RKO (cell line): ENCODE measurements at regions not wholly inside any gene's neighbourhood (a gene's known extent, or its start where the extent isn't known, plus 50 kb on each side); places are given as distances from the start of the nearest gene placed in this dataset.

Experiments used
- DNase-seq: peaks from one replicate; pipeline ENCODE4 v3.0.0-alpha.2; 2016; ENCODE audit warnings: low spot score

DNA sequence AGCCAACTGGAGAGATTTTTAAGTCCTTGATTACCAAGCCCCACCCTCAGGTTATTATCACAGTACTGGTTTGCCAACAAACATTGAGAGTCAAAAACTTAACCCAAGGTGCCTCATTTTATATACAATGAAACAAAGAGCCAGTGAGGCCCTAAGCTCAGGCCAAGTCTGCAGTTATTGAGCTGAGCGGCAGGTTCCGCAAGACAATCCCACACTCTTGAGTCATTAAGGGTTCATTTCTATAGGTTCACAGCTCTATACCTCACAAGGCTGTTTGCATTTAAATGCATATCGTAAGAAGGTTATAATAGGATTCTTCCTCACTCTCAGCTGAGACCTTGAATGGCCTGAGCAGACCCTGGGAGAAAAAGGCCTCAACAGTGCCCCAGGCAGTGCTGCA is 268.4 kb upstream of the RGPD4 start:
- DNase-seq: no peak

DNA sequence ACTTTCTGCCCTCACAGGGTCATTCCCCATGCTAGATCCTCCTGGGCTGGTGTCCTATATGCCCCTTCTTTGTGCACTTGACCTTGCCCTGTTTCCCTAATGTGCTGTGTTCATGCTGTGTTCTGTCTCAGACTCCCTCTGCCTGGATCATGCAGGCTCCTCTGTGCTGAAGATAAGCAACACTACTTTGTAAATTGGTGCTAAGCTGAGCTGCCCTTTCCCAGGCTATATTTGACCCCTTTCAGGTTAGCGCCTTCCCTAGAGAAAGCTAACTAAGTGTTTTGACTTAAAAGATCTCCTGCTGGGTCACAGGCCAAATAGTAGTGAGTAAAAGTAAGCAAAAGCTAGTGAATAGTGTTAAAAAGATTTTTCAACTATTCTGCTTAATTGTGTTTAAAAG is 257.2 kb upstream of the RGPD4 start:
- DNase-seq: no peak

DNA sequence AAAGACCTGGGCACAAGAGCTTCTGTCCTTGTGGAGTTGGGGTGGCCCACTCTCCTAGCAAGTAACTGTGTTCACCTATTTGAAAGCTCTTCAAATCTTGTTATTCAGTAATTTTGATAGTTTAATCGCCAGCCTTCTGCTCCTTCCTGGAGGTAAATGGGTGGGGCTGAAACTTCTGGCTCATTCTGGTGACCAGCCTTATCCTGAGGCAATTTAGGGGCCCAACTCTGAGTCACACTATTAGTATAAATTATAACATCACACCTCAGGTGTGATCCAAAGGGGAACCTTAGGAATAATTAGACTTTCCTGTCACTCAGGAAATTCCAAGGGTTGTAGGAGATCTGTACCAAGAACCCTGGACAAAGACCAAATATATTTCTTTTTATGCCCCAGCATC is 255.8 kb upstream of the RGPD4 start:
- DNase-seq: no peak

DNA sequence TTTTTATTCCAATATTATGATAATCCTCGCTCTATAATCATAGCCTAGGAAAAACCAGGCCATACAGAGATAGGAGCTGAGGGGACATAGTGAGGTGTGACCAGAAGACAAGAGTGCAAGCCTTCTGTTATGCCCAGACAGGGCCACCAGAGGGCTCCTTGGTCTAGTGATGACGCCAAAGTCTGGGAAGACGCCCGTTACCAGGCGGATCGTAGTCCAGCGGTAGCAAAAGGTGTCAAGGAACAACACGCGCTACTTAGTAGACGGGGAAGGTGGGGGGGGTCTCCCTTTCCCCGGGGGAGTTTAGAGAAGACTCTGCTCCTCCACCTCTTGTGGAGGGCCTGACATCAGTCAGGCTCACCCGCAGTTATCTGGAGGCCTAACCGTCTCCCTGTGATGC is 253.8 kb upstream of the RGPD4 start:
- DNase-seq: peak; percentile 7

DNA sequence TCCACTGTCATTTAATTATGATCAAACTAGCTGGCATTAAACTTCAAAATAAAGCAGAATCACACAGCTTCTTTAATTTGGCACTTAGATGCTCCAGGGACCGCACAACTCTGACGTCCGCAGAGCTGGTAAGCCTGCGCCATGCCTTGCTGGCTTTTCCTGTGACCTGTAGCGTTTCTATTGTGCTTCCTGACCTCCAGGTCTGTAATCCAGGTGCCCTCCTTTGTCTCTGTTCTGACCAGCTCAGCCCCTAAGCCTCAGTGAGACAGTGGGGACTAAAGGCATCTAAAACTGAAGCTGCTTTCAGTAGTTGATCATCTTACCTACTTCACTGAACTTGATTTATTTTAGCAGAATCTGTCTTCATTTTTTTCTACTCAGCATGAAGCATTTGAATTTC is 249.7 kb upstream of the RGPD4 start:
- no peak for DNase-seq

DNA sequence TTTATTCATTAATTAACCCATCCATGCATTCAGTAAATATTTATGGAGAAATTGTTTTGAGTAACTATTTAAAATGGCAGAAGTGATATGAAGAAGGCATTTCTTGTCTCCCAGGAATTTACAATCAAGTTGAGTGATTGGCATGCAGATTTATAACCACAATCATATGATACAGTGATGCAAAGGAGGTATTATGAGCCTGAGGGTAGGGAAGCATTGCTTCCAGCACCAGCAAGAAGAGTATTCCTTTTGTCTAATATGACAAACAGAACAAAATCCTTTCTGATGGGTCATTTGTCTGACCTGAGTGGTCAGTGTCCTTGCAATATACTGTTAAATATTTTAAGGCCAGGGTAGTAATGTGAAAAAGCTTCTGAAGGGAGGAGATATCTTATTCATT is 244.2 kb upstream of the RGPD4 start:
- no peak for DNase-seq

DNA sequence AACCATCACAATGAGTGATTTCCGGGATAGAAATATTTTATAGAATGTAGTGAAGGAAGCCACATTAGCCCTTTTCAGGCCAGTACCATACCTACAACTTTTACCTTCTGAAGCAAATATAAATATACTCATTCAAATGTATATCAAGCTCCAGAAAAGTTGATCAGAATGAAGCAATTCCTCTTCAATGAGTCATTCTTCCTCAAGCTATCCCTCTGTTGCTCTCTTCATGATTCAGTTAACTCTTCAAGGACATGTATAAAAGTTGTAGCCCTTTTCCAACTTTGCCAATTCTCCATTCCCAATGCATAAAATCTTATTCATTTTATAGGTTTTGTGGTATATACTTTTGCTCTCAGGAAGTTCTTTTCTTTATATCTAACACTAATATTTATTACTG is 242.1 kb upstream of the RGPD4 start:
- no peak for DNase-seq

DNA sequence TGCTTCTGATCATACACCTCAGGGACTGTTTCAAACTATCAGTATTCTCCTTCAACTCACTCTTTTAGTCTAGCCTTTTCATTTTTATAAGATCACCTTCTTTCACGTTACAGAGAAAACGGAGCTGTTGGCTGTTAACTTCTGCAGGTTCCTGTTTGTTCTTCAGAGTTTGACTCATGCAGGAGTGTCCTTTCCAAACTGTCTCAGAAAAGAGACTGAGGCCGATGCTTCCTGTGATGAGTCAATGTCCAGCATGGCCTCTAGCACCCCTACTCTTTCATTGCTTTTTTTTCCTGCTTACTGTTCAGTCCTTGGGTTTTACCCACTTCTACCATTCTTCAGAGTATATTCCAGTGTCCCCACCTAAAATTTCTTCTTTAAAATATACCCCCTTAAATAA is 240.8 kb upstream of the RGPD4 start:
- DNase-seq: no peak

DNA sequence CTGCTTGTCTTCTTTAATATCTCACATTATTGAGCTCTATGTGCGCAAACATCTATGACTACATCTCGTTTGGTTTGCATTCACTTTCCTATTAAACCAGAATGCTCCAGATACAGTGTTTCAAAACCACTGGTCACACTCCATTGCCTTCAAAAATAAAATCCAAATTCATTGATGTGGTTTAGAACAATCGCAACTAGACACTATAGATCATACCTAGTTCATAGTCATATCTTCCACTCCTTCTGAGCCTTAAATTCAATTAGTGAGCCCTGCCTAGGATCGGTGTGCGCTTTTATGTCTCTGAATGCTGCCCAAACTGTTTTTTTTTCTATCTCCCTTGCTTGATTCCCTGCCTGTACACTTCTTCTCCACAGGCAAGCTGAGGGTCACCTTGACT is 238.5 kb upstream of the RGPD4 start:
- no peak for DNase-seq

DNA sequence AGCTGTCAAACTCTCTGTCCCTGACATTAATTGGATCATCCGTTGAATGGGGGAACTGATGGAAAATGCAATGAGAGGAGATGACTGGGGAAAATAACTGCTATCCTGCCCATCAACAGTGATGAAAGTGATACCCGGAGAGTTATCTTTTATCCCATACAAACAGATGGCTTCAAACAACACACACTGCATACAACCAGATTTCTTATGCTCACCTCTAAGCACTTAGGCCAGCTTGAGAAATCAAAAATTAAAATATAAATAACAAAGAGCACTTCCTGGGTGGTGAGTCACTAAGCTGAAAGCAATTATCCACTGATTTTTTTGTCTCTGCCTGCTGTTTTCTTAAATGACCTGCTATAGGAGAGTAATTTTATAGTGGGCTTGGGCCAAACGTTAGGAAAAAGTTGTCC is 237.6 kb upstream of the RGPD4 start:
- no peak for DNase-seq

DNA sequence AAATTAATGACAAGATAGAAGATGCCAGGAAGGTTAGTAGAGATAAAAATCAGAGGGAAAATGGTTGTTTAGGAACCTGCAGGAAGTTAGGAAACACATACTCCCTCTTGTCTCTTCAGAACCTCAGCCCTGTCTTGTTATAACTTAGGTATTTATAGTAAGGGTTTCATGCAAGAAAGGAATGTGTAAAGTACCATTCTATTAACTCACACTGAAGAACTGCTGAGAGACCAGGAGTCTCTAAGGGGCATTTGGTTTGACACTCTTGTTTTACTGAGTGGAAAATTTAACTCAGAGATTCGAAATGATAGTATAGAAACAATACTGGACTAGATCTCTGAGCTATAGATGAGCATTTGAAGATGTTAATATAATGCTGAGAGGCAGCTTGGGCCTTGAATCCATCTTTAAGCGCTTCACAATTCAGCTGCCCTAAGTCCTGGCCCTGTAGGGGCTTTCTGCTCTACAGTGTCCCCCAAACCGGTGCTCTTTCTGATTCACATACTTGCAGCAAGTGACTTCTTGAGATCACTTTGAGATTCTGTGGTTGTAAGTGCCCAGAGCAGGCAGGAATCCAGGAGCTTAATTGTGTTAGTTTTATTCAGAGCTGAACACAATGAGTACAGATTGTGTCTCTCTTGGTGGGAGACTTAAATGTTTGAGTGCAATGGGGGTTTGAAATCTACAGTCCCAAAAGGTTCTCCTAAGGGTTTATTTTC is 235.0 kb upstream of the RGPD4 start:
- DNase-seq: no peak

DNA sequence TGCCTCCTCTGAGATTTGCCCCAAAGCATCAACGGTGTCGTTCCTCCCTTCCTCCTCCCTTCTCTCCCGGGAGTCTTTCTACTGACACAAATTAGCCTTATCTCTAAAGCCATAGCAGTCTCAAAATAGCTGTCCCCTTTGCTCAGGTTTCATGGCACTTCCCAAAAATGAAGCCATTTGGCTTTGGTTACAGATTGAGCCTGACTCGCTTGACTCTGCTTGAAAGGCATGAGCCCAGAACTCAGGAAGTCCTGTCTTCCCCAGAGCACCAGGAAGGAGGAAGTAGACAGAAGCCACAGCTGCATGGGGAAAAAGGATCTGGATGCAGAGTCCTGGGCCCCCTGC is 234.4 kb upstream of the RGPD4 start:
- no peak for DNase-seq

DNA sequence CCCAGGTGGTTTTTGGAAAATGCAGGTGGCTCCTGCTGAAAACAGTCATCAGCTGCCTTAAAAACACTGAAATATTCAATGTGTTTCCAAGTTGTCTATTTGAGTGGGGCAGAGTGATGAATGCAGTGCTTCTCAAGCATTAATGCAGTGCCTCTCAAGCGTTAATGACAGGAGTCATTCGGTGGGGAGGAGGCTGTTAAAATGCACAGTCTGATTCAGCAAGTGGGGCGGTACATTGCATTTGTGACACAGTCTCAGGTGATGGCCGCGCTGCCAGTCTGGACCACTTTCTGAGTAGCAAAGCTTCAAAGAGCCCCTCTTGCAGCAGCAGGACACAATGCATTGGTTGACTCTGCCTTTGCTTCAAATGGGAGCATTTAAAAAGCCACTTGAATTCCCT is 231.4 kb upstream of the RGPD4 start:
- DNase-seq: no peak

DNA sequence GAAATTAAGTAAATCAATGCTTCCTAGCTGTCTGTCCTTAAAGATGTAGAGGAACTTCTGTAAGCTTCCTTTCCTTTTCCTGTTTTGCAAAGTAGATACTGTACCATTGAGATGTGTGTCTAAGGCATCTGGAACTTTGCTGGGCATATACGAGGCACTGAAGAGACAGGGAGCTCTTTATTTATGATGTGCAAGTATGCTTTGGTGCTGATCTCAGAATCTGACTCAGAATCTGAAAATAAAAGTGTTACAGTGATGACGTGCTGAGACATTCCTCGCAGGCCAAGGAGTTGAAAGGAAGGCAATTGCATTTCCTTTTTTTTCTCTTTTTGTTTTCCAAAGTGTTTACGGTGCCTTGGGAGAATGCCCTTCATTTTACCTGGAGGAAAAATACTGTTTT is 230.9 kb upstream of the RGPD4 start:
- peak; percentile 10 for DNase-seq

DNA sequence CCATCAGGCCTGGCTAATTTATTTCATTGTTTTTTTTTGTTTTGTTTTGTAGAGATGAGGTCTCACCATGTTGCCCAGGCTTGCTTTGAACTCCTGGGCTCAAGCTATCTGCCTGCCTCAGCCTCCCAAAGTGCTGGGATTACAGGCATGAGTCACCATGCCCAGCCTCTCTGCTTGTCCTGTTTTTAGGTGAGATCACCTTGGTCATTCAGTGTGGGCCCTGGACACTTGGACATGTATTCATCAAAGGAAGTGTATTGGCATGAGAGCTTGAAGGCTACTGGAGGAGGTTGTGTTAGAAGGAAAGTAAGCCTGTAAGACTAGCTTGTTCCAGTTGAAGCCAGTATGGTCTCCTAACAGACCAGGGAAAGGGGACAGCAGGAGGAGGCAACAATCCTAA is 229.2 kb upstream of the RGPD4 start:
- no peak for DNase-seq

DNA sequence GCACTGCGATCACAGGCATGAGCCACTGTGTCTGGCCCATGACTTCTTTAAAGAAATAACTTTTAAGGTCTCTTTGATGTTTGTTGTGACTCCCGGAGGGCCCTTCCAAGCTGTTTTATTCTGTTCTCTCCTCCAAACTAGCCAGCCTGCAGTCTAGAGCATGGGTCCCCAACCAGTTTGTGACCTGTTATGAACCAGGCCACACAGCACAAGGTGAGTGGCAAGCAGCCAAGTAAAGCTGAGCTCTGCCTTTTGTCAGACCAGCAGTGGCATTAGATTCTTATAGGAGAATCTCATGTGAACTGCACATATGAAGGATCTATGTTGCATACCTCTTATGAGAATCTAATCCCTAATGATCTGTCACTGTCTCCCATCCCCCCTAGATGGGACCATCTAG is 223.9 kb upstream of the RGPD4 start:
- DNase-seq: no peak

DNA sequence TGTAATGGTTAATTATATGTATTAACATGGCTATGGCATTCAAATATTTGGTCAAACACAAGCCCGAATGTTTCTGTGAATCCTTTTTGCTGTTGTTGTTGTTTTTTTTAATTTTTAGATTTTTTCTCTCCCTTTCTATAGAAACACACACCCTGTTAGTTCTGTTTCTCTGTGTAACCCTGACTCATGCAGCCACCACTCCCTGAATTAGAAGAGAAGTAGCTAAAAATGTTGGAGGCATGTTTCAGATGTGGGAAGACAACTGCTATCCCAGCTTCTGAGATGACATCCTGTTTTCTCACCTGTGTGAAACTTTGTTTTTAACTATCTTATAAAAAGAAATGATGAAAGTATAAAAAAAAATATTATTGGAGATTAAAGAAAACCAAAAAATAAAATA is 219.6 kb upstream of the RGPD4 start:
- DNase-seq: no peak

DNA sequence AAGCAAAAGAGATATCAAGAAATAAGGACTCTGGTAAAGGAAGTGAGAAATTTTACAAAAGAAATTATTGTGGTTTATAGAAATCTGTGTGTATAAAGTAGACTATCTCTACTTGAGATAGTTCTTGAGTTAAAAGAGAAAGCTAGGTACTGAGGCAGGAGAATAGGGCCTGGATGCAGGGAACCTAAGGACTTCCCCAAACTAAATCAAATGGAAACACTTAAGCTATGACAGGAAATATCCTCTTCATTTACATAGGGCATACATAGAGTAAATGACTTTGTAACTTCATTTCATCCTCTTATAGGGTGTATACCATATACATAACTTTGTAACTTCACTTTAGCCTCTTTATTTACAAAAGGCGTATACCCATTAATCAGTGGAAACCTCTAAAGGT is 219.2 kb upstream of the RGPD4 start:
- no peak for DNase-seq

DNA sequence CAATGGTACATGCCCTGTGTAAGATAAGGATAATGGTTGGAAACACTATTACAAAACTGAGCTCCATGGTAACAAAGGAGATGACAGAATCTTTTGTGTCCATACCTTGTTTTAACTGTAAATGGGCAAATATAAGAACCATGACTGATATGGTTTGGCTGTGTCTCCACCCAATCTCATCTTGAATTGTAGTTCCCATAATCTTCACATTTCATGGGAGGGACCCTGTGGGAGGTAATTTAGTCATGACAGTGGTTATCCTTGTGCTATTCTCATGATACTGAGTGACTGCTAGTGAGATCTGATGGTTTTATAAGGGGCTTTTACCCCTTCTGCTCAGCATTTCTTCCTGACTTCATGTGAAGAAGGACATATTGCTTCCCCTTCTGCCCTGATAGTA is 211.7 kb upstream of the RGPD4 start:
- no peak for DNase-seq

DNA sequence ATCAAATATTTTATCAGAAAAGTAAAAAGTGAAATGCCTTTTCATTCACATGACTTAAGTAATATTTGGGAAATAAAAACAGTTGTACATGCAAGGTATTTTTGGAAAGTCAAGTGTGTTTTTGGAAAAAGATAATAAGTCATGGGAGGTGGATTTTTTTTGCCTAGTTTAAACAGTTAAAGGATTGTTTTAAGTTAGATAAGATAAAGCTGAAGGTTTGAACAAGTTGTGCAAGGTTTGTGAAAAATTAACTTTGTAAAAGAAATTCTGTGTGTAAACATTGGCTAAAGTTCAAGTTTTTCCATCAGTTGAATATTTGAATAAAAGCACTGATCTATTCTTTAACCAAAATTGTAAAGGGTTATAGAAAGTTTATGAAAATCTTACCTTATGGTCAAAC is 207.9 kb upstream of the RGPD4 start:
- DNase-seq: no peak

DNA sequence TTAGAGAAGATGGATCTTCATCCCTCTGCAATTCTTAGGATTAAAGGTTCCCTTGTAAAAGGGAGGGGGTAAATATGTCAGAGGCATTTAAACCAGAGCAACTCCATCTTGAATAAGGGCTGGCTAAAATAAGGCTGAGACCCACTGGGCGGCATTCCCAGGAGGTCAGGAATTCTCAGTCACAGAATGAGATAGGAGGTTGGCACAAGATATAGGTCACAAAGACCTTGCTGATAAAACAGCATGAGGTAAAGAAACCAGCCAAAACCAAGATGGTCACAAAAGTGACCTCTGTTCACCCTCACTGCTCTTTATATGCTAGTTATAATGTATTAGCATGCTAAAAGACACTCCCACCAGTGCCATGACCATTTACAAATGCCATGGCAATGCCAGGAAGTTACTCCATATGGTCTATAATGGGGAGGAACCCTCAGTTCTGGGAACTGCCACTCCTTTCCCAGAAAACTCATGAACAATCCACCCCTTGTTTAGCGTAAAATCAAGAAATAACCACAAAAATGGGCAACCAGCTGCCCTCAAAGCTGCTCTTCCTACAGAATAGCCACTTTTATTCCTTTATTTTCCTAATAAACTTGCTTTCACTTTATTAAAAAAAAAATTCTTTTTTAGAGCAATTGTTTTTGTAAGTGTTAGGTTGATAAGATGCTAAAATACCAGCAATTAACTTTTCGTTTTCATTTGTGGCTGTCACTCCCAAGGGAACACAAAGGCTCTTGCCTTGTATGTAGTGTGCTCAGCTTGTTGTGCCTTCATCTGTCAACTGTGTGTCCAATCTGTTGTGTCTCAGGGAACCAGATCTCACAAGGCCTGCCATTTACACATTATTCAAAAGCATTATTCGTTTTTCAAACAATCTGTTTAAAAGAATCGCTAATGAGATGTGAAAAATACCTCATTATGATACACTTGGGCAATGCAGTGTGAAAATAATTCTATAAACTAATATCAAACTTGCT is 205.2 kb upstream of the RGPD4 start:
- no peak for DNase-seq

DNA sequence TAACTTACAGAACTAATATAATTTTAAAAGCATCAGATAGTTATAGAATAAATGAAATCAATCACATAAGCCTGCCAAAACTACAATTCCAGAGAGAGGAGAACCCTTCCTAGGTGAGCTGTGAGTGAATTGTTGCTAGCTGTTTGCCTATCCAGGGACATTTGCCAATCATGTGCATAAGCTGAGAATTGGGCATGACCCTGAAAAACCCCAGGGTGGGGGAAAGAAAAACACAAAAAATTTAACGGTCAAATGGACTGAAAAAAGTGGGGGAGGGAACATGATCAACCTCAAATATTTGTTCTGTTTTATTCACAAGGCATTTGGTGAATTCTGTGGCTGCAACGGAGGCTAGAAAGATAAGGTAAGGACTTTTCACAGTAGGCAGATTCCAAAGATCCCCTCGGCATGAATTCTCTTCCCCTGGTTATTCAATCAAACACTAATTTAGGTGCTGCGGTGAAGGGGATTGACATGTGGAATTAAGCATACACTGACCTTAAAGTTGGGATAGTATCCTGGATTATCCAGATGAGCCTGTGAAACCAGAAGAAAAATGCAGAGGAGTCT is 203.9 kb upstream of the RGPD4 start:
- no peak for DNase-seq

DNA sequence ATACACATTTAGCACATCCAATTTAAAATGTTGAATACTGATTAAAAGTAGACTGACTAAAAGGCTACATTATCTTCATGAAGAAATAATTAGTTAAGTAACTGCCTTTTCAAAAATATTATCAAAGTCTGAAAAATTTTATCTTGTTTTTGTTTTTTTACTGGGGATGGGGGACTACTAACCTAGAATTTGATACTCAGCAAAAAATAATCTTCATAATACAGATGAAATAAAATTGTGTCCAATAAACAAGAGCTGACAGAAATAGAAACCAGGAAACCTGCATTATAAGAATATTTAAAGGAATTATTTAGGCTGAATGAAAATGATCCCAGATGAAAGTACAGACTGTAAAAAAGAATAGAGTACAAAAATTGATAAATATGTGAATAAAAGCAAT is 200.7 kb upstream of the RGPD4 start:
- DNase-seq: no peak
